Right atrium auricular region (tissue), 2 donors: ENCODE measurements at regions not wholly inside any gene's neighbourhood (a gene's known extent, or its start where the extent isn't known, plus 50 kb on each side); places are given as distances from the start of the nearest gene placed in this dataset.
"Not testable (repeated sequence)": the region's sequence is repeated elsewhere in the genome, so short reads cannot be mapped to it uniquely, and the experiment has no call there.

Experiments used
- DNase-seq: peaks from one replicate; pipeline ENCODE4 v3.0.0-alpha.2; 2019; ENCODE audit warnings: low spot score
- H3K27ac ChIP-seq, 2 donors: fragments of 200-600 bp; sonication (generic); 1 replicate in 1 of 2; 2 replicates in 1 of 2; pipeline ENCODE4 v1.5.1; 2016 to 2019
- H3K27me3 ChIP-seq, 2 donors: fragments of 200-600 bp; sonication (generic); one replicate each; pipeline versions ENCODE4 v1.5.1 to v1.6.0; 2017 to 2019
- H3K36me3 ChIP-seq: fragments of 200-600 bp; sonication (generic); one replicate; pipeline ENCODE4 v1.5.1; 2016
- H3K4me1 ChIP-seq, 2 donors: fragments of 200-600 bp; sonication (generic); one replicate each; pipeline versions ENCODE4 v1.5.1 to v1.6.0; 2017 to 2019
- H3K4me3 ChIP-seq, 2 donors: fragments of 200-600 bp; sonication (generic); 1 replicate in 1 of 2; 2 replicates in 1 of 2; pipeline ENCODE4 v1.5.1; 2017 to 2019; ENCODE audit warnings: mild to moderate bottlenecking in 1 of 2, moderate library complexity in 1 of 2
- H3K9me3 ChIP-seq, 2 donors: fragments of 200-600 bp; sonication (generic); one replicate each; pipeline ENCODE4 v1.5.1; 2019
- CTCF ChIP-seq, 2 donors: fragments of 200-600 bp; sonication (generic); IDR thresholded peaks; one replicate each; pipeline ENCODE4 v1.5.1; 2019; ENCODE audit warnings: antibody characterized with exemption in 2 of 2

GRCh38 chr13:50133358-50133953, 118.2 kb downstream of the KCNRG start:
- Histone ChIP-seq H3K4me1 (peaks cover 0 to 26% of the 10 kb centered on the region in 2 donors), H3K36me3 (no peaks in the 10 kb centered on the region), H3K27me3 (peaks cover 13 to 19% of the 10 kb centered on the region in 2 donors), H3K9me3 (no peaks in the 10 kb centered on the region), H3K4me3 (no peak overlapping the region), H3K27ac (no peak overlapping the region)
- DNase-seq: no peak
- no peak for TF ChIP-seq CTCF (IDR thresholded peaks at IDR 0.05)

- no peaks in the 10 kb centered on the region for H3K36me3 ChIP-seq
- H3K27me3 ChIP-seq: peaks cover 12 to 13% of the 10 kb centered on the region in 2 donors
- no peak for DNase-seq
- H3K4me3 ChIP-seq: no peak overlapping the region
- H3K4me1 ChIP-seq: peaks cover 0 to 6% of the 10 kb centered on the region in 2 donors
- H3K27ac ChIP-seq: no peak overlapping the region
- H3K9me3 ChIP-seq: no peaks in the 10 kb centered on the region
- no peak for TF ChIP-seq CTCF (IDR thresholded peaks at IDR 0.05)
Measured at GRCh38 chr13:50136226-50136625, 121.0 kb downstream of the KCNRG start.

- no peak overlapping the region for H3K27ac ChIP-seq
- H3K9me3 ChIP-seq: no peaks in the 10 kb centered on the region
- DNase-seq: no peak
- no peak for TF ChIP-seq CTCF (IDR thresholded peaks at IDR 0.05)
- peaks cover 0 to 6% of the 10 kb centered on the region in 2 donors for H3K4me1 ChIP-seq
- H3K36me3 ChIP-seq: no peaks in the 10 kb centered on the region
- no peak overlapping the region for H3K4me3 ChIP-seq
- peaks cover 8 to 13% of the 10 kb centered on the region in 2 donors for H3K27me3 ChIP-seq
Measured at GRCh38 chr13:50136678-50137077, 121.4 kb downstream of the KCNRG start.

GRCh38 chr13:50139435-50139934, 124.2 kb downstream of the KCNRG start:
- H3K4me1 ChIP-seq, H3K36me3 ChIP-seq, DNase-seq, H3K27ac ChIP-seq, H3K27me3 ChIP-seq, H3K4me3 ChIP-seq, H3K9me3 ChIP-seq: not testable (repeated sequence)

- Histone ChIP-seq H3K27me3 (no peaks in the 10 kb centered on the region), H3K36me3 (no peaks in the 10 kb centered on the region), H3K27ac (no peak overlapping the region), H3K4me1 (no peaks in the 10 kb centered on the region), H3K9me3 (no peaks in the 10 kb centered on the region), H3K4me3 (no peak overlapping the region)
- no peak for TF ChIP-seq CTCF (IDR thresholded peaks at IDR 0.05)
- DNase-seq: no peak
Measured at GRCh38 chr13:50140153-50140552, 124.9 kb downstream of the KCNRG start.

- Histone ChIP-seq H3K36me3 (no peaks in the 10 kb centered on the region), H3K4me1 (no peaks in the 10 kb centered on the region), H3K4me3 (no peak overlapping the region), H3K27me3 (no peaks in the 10 kb centered on the region), H3K9me3 (no peaks in the 10 kb centered on the region), H3K27ac (no peak overlapping the region)
- no peak for TF ChIP-seq CTCF (IDR thresholded peaks at IDR 0.05)
- no peak for DNase-seq
Measured at GRCh38 chr13:50140581-50141374, 125.5 kb downstream of the KCNRG start.
